BJ (cell line): ENCODE measurements at regions not wholly inside any gene's neighbourhood (a gene's known extent, or its start where the extent isn't known, plus 50 kb on each side); places are given as distances from the start of the nearest gene placed in this dataset.

Experiments
- CTCF ChIA-PET: fragments of 350-600 bp; formaldehyde crosslinking; extraction: SDS; loops from one replicate; lab custom pipeline; 2021; ENCODE audit warnings: antibody characterized with exemption, inconsistent platforms; lab: Yijun Ruan, JAX
- POLR2A ChIA-PET: fragments of 300-600 bp; sonication (Branson Sonifier 250); formaldehyde crosslinking; extraction: SDS; loops from one replicate; lab custom pipeline; 2021; ENCODE audit warnings: antibody characterized with exemption; lab: Charles Lee
- DNase-seq: peaks from one replicate; pipeline ENCODE4 v3.0.0-alpha.2; 2011; ENCODE audit warnings: low read depth
- H3K27me3 ChIP-seq: 2 replicates; pipeline ENCODE4 v1.6.0; 2011; ENCODE audit warnings: low read length; ENCODE audit not compliant: control insufficient read depth, insufficient read depth
- H3K36me3 ChIP-seq: 2 replicates; pipeline ENCODE4 v1.5.1; 2011; ENCODE audit warnings: low read length; ENCODE audit not compliant: control insufficient read depth, insufficient read depth
- H3K4me3 ChIP-seq: 2 replicates; pipeline ENCODE4 v1.5.1; 2011; ENCODE audit warnings: low read depth, mild to moderate bottlenecking, control low read depth, low read length
- CTCF ChIP-seq: IDR thresholded peaks from 2 replicates; pipeline ENCODE4 v1.5.1; 2011; ENCODE audit warnings: low read depth, mild to moderate bottlenecking, control low read depth, inconsistent platforms, low read length, moderate library complexity; ENCODE audit not compliant: insufficient read depth

GRCh38 chr4:179291657-179292056 lies 1849.4 kb upstream of the AGA start:
- Histone ChIP-seq H3K4me3 (no peak overlapping the region), H3K36me3 (no peaks in the 10 kb centered on the region), H3K27me3 (no peaks in the 10 kb centered on the region)
- ChIA-PET CTCF (no interaction called here), POLR2A (no interaction called here)
- no peak for DNase-seq
- TF ChIP-seq CTCF = no peak

DNA sequence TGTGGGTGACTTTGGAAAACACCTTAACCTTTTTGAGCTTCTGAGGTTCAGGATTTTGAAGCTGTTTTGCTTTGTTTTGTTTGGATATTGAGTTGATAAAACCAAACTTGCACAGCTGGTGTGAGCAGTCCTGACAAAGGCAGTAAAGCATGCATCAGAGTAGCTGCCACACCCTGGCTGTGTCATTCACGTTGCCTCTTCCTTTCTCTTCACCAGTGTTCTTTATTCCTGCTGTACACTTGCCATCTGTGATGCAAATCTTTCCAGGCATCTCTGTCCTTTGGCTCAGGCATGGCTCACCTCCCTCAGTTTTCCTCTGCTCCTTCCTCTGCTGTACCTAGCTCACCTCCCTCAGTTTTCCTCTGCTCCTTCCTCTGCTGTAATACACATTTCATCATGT lies 1850.2 kb upstream of the AGA start:
- Histone ChIP-seq H3K4me3 (no peak overlapping the region), H3K27me3 (no peaks in the 10 kb centered on the region), H3K36me3 (no peaks in the 10 kb centered on the region)
- POLR2A ChIA-PET = no interaction called here
- TF ChIP-seq CTCF = no peak
- CTCF ChIA-PET = interaction anchor here (1.6 kb wide), 1 partner anchor 9 kb away, joined by 3 read pairs; no protein-coding TSS in a partner anchor
- no peak for DNase-seq

DNA sequence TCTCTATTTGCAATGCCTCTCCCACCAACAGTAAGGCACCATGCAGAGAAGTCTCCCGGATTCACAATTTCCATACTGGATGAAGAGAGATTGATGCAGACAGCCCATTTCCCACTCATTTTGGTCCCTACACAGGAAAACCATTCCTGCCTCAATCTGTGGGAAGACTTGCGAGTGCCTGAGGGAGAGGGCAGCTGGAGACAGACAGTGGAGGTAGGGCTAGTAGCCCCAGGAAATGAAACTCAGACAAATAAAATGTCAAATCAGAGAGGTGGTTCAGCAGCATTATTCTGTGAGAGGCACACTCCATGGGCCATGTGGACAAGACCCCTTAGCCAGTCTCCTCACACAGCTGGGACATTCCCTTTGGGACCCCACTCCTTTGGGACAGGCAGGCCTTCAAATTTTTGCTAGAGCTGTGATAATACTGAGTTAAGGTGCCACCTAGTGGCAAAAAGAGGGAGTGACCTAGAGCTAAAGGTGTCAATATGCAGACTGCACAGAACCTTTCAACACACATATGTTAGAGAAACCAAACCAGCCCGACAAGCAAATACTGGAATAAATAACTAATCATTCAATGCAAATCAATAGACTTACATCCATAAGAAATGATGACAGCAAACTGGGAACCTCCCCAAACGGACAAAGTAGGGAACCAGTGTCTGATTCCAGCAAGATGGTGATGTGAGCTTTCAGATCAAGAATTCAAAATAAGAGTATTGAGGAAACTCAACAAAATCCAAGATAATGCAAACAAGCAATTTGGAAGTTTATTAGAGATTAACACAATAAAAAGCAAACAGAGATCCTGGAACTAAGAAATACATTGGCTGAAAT lies 1865.3 kb upstream of the AGA start:
- CTCF ChIA-PET = no interaction called here

GRCh38 chr4:179313823-179314222 lies 1871.6 kb upstream of the AGA start:
- CTCF ChIA-PET = no interaction called here
- DNase-seq = no peak

More for the DNA sequence above, 1865.3 kb upstream of the AGA start:
- POLR2A ChIA-PET = no interaction called here
- Histone ChIP-seq H3K36me3 (no peaks in the 10 kb centered on the region), H3K4me3 (no peak overlapping the region), H3K27me3 (no peaks in the 10 kb centered on the region)
- no peak for DNase-seq
- TF ChIP-seq CTCF = peak; percentile 48

DNA sequence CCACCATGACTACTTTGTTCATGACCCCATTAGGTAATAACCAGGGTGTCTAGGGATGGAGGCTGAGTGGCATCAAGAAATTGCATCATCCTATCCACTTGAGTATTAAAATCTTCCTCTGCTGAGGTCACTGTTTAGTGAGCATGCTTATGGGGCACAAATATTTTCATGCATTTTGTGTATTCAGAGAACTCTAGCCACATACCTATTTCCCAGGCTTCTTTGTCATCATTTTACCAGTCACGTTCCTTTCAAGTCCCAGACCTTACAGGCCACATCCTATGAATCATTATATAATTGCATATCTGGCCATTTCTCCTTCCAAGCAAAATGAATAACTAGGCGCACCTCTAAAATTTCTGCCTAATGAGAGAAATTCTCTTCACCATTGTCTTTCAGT lies 1882.9 kb upstream of the AGA start:
- ChIA-PET POLR2A (no interaction called here), CTCF (no interaction called here)
- no peak for TF ChIP-seq CTCF

More at GRCh38 chr4:179313823-179314222, 1871.6 kb upstream of the AGA start:
- H3K4me3 ChIP-seq = no peak overlapping the region
- no peaks in the 10 kb centered on the region for H3K27me3 ChIP-seq
- H3K36me3 ChIP-seq = no peaks in the 10 kb centered on the region
- POLR2A ChIA-PET = no interaction called here
- TF ChIP-seq CTCF = no peak

More for the DNA sequence above, 1882.9 kb upstream of the AGA start:
- no peak for DNase-seq
- Histone ChIP-seq H3K36me3 (no peaks in the 10 kb centered on the region), H3K27me3 (no peaks in the 10 kb centered on the region), H3K4me3 (no peak overlapping the region)
